Progenitor cell of endocrine pancreas (in vitro differentiated cells): ENCODE measurements at regions not wholly inside any gene's neighbourhood (a gene's known extent, or its start where the extent isn't known, plus 50 kb on each side); places are given as distances from the start of the nearest gene placed in this dataset.

Experiments
- DNase-seq: peaks from one replicate; pipeline ENCODE4 v3.0.0; 2021; ENCODE audit warnings: low spot score; ENCODE audit not compliant: unreplicated experiment
- H3K27ac Mint-ChIP-seq: 2 replicates; pipeline ENCODE4 v1.8.0; 2021; ENCODE audit warnings: mild to moderate bottlenecking, moderate library complexity, mixed read lengths
- H3K27me3 Mint-ChIP-seq: 2 replicates; pipeline ENCODE4 v1.8.0; 2021; ENCODE audit warnings: mixed read lengths
- H3K36me3 Mint-ChIP-seq: 2 replicates; pipeline ENCODE4 v1.8.0; 2022; ENCODE audit warnings: mixed read lengths; ENCODE audit not compliant: insufficient read depth
- H3K4me1 Mint-ChIP-seq: 2 replicates; pipeline ENCODE4 v1.8.0; 2021; ENCODE audit warnings: low read depth, mixed read lengths
- H3K4me3 Mint-ChIP-seq: 2 replicates; pipeline ENCODE4 v1.8.0; 2021; ENCODE audit warnings: low read depth, mild to moderate bottlenecking, moderate library complexity, mixed read lengths
- H3K9me3 Mint-ChIP-seq: 2 replicates; pipeline ENCODE4 v1.8.0; 2021; ENCODE audit warnings: low read depth, mixed read lengths
- CTCF ChIP-seq: fragments of 200-600 bp; sonication (generic); IDR thresholded peaks from one replicate; pipeline ENCODE4 v1.5.0; 2021; ENCODE audit warnings: antibody characterized with exemption, mild to moderate bottlenecking; ENCODE audit not compliant: unreplicated experiment

DNA sequence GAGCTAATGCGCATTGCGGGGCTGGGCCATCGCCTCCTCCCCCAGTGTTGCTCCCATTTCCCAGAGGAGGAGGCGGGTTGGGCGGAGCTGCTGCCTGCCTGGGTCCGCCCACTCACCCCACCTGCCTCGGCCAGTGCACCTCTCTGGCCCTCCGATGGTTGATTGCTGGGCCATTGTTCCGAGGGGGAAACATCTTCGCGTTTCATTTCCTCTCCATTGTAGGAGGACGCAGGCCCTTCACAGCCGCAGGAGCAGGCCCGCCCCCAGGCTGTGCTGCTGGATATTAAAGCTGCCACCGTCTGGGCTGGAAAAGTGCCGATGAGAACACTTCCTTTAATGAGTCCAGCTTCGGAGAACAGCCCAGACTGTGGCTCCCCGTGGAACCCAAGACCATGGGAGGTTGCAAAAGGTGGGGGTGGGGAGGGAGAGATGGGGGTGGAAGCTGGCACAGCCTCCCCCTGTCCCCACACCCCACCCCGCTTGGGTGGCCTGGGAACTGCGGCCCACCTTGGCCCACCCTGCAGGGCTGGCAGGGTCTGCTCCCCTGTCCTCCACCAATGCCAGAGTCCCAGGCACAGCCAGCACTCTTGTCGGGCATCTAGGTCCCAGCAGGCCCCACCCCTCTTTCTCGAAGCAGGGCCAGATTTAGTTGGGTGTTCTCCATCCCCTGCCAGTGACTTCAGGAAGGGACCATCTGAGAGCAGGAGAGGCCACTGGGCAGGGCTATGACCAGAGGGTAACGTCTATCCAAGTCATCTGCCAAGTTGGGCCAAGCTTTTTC is 96.6 kb downstream of the ADRA2C start:
- no peak overlapping the region for H3K27ac Mint-ChIP-seq
- H3K4me3 Mint-ChIP-seq: no peak overlapping the region
- peaks cover 1% of the 10 kb centered on the region for H3K4me1 Mint-ChIP-seq
- DNase-seq: no peak
- H3K27me3 Mint-ChIP-seq: peaks cover 28% of the 10 kb centered on the region
- H3K9me3 Mint-ChIP-seq: no peaks in the 10 kb centered on the region
- TF ChIP-seq CTCF: no peak
- H3K36me3 Mint-ChIP-seq: no peaks in the 10 kb centered on the region

- Mint-ChIP-seq H3K36me3 (no peaks in the 10 kb centered on the region), H3K4me3 (no peak overlapping the region), H3K27me3 (peaks cover 33% of the 10 kb centered on the region), H3K27ac (no peak overlapping the region), H3K4me1 (peaks cover 1% of the 10 kb centered on the region), H3K9me3 (no peaks in the 10 kb centered on the region)
- no peak for TF ChIP-seq CTCF
- DNase-seq: no peak
These were observed 97.9 kb downstream of the ADRA2C start for GRCh38 chr4:3863841-3864741.

- no peak for TF ChIP-seq CTCF
- Mint-ChIP-seq H3K27ac (no peak overlapping the region), H3K36me3 (no peaks in the 10 kb centered on the region), H3K4me1 (peaks cover 1% of the 10 kb centered on the region), H3K9me3 (no peaks in the 10 kb centered on the region), H3K27me3 (peaks cover 41% of the 10 kb centered on the region), H3K4me3 (no peak overlapping the region)
- DNase-seq: no peak
These were observed 98.8 kb downstream of the ADRA2C start for GRCh38 chr4:3864742-3865721.

DNA sequence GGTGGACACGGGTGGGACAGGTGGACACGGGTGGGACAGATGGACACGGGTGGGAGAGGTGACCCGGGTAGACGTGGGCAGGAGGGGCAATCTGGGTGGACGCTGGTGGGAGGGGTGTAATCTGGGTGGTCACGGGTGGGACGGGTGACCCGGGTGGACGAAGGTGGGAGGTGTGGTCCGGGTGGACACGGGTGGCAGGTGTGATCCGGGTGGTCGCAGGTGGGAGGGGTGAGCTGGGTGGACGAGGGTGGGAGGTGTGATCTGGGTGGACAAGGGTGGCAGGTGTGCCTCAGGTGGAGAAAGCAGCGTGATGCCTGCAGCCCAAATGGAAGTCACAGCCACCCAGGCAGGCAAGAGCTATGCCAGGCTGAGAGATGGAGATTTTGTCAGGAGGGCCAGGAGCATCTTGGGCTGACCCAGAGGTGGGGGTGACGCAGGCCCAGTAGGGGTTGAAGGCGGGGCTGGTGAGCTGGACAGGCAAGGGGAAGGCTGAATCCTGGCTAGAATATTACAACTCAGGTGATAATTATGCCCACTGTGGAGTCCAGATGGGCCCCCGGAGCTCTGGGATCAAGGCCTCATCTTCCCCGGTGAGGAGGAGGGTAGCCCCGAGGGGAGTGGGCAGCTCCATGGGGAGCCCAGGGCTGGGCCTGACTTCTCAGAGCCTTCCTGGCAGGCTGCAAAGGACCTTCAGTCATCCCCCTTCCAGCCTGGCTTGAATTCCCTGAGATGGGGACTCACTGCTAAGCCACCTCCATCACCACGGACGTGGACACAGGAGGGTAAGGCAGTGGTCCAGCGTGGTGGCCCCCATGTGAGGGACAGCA is 100.0 kb downstream of the ADRA2C start:
- Mint-ChIP-seq H3K4me1 (peaks cover 1% of the 10 kb centered on the region), H3K4me3 (no peak overlapping the region), H3K27ac (no peak overlapping the region), H3K27me3 (peaks cover 46% of the 10 kb centered on the region), H3K36me3 (no peaks in the 10 kb centered on the region), H3K9me3 (no peaks in the 10 kb centered on the region)
- DNase-seq: no peak
- no peak for TF ChIP-seq CTCF
